ENCODE measurements at regions not wholly inside any gene's neighbourhood (a gene's known extent, or its start where the extent isn't known, plus 50 kb on each side); places are given as distances from the start of the nearest gene placed in this dataset.

DNA sequence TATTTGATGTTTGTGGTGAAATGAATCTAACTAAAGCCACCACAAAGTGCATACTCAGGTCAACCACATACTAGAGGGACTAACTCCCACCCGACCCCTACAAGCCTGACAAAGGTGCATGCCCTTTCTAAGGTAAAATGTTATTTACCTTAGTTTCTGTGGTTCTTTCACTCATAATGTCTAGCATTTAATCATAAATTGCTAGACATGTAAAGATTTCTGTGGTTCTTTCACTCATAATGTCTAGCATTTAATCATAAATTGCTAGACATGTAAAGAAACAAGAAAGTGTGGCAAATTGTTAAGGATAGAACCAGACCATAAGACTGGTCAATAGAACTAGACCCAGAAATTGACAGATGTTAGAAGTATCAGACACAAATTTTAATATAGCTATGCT lies 193.0 kb upstream of the PBX1 start:
- ChIA-PET POLR2A (ENCODE audit: low non-redundant PET) (no interaction called here), CTCF (no interaction called here)
- TF ChIP-seq CTCF (conservative IDR thresholded peaks at IDR 0.05; ENCODE audit: low read depth, low read length): no peak
- DNase-seq (ENCODE audit: low spot score): no peak
- intact Hi-C loops (cut with micrococcal nuclease; ENCODE audit: unreplicated experiment): no loop called here
- Histone ChIP-seq H3K27me3 (replicated peaks; ENCODE audit: insufficient read depth, low read depth, low read length, poor library complexity) (no peaks in the 10 kb centered on the region), H3K36me3 (ENCODE audit: insufficient read depth, low read length, poor library complexity, severe bottlenecking) (no peaks in the 10 kb centered on the region), H3K27ac (ENCODE audit: low read depth, low read length, poor library complexity, severe bottlenecking) (no peak overlapping the region), H3K4me1 (ENCODE audit: insufficient read depth, low read length, poor library complexity, severe bottlenecking) (no peaks in the 10 kb centered on the region), H3K9me3 (ENCODE audit: low read depth, low read length, poor library complexity, severe bottlenecking) (no peaks in the 10 kb centered on the region), H3K4me3 (ENCODE audit: low read depth, low read length, poor library complexity, severe bottlenecking) (no peak overlapping the region)
- BruUV-seq (replicated peaks): no TSS peak

GRCh38 chr1:164369698-164370365 lies 189.2 kb upstream of the PBX1 start:
- no TSS peak for BruUV-seq (replicated peaks)
- no peak for DNase-seq (ENCODE audit: low spot score)
- Histone ChIP-seq H3K9me3 (ENCODE audit: low read depth, low read length, poor library complexity, severe bottlenecking) (no peaks in the 10 kb centered on the region), H3K27ac (ENCODE audit: low read depth, low read length, poor library complexity, severe bottlenecking) (no peak overlapping the region), H3K36me3 (ENCODE audit: insufficient read depth, low read length, poor library complexity, severe bottlenecking) (no peaks in the 10 kb centered on the region), H3K4me3 (ENCODE audit: low read depth, low read length, poor library complexity, severe bottlenecking) (no peak overlapping the region), H3K4me1 (ENCODE audit: insufficient read depth, low read length, poor library complexity, severe bottlenecking) (no peaks in the 10 kb centered on the region), H3K27me3 (replicated peaks; ENCODE audit: insufficient read depth, low read depth, low read length, poor library complexity) (no peaks in the 10 kb centered on the region)
- POLR2A ChIA-PET (ENCODE audit: low non-redundant PET): no interaction called here
- CTCF ChIA-PET: no interaction called here
- TF ChIP-seq CTCF (conservative IDR thresholded peaks at IDR 0.05; ENCODE audit: low read depth, low read length): no peak
- no peak for TF ChIP-seq EZH2 (IDR thresholded peaks at IDR 0.05; ENCODE audit: borderline replicate concordance, low read depth, low read length, poor library complexity, severe bottlenecking)
- intact Hi-C loops (cut with micrococcal nuclease; ENCODE audit: unreplicated experiment): no loop called here

DNA sequence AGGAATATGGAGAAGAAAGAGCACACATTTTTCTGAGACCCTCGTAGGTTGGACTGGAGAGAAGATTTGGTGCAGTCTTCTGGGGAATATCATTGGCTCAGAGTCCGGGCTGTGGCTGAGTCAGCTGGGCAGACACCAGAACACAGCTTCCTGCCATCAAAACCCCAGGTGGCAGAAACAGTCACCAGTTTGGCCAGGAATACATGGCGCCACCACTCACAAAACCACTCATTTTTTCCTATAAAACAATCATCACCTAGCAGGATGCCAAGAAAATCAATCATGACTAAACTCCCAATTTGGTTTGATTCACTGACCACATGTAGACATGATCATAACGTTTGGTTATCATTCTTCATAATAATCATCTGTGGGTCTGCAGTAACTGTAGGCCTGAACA lies 178.1 kb upstream of the PBX1 start:
- ChIA-PET POLR2A (ENCODE audit: low non-redundant PET) (no interaction called here), CTCF (no interaction called here)
- BruUV-seq (replicated peaks): no TSS peak
- no peaks in the 10 kb centered on the region for H3K9me3 ChIP-seq (ENCODE audit: low read depth, low read length, poor library complexity, severe bottlenecking)
- H3K4me1 ChIP-seq (ENCODE audit: insufficient read depth, low read length, poor library complexity, severe bottlenecking): peaks cover 3% of the 10 kb centered on the region
- TF ChIP-seq EZH2 (IDR thresholded peaks at IDR 0.05; ENCODE audit: borderline replicate concordance, low read depth, low read length, poor library complexity, severe bottlenecking) (no peak), CTCF (conservative IDR thresholded peaks at IDR 0.05; ENCODE audit: low read depth, low read length) (no peak)
- no peak overlapping the region for H3K4me3 ChIP-seq (ENCODE audit: low read depth, low read length, poor library complexity, severe bottlenecking)
- H3K27me3 ChIP-seq (replicated peaks; ENCODE audit: insufficient read depth, low read depth, low read length, poor library complexity): no peaks in the 10 kb centered on the region
- intact Hi-C loops (cut with micrococcal nuclease; ENCODE audit: unreplicated experiment): no loop called here
- DNase-seq (ENCODE audit: low spot score): peak; percentile 41
- H3K36me3 ChIP-seq (ENCODE audit: insufficient read depth, low read length, poor library complexity, severe bottlenecking): no peaks in the 10 kb centered on the region
- H3K27ac ChIP-seq (ENCODE audit: low read depth, low read length, poor library complexity, severe bottlenecking): no peak overlapping the region
